ENCODE measurements at regions not wholly inside any gene's neighbourhood (a gene's known extent, or its start where the extent isn't known, plus 50 kb on each side); places are given as distances from the start of the nearest gene placed in this dataset.

DNA sequence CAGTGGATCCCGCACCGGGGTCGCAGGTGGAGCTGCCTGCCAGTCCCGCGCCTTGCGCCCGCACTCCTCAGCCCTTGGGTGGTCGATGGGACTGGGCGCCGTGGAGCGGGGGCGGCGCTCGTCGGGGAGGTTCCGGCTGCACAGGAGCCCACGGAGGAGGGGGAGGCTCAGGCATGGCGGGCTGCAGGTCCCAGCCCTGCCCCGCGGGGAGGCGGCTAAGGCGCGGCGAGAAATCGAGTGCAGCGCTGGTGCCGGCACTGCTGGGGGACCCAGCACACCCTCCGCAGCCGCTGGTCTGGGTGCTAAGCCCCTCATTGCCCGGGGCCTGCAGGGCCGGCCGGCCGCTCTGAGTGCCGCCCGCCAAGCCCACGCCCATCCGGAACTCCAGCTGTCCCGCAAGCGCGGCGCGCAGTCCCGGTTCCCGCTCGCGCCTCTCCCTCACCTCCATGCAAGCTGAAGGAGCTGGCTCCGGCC is 120.6 kb upstream of the MEF2C start:
- no peak for DNase-seq

DNA sequence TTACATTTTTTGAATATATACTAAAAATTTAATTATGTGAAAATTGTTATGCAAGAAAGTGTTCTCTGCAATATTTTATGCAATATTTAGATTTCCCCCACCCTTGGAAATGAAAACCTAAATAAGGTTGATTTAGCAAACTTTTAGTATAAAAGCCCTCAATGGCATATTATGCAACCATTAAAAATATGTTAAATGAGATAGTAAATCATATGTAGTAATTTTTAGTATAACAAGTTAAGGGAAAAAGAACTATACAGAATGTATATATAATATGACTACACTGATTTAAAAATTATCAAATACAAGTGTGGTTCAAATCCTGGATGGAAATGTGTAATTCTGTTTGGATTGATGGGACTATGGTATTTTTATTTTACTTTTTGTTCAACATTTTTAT is 116.9 kb upstream of the MEF2C start:
- no peak for DNase-seq

DNA sequence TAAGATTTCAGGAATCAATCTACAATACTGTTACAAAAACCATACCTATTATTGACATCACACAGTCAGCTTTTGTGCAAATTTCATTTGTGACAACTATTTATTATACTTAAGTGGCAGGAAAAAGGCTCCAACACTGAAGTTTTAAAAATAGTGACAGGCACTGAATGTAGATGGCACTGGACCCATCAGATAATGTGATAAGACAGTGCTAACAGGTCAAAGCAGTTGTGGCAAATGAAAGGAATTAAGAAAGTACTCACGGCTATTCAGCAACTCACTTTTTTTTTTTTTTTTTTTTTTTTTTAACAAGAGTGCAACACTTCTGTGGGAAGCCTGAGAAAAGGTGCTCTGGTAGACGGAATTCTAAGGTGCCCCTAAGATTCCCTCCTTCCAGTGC is 115.0 kb upstream of the MEF2C start:
- no peak for DNase-seq

DNA sequence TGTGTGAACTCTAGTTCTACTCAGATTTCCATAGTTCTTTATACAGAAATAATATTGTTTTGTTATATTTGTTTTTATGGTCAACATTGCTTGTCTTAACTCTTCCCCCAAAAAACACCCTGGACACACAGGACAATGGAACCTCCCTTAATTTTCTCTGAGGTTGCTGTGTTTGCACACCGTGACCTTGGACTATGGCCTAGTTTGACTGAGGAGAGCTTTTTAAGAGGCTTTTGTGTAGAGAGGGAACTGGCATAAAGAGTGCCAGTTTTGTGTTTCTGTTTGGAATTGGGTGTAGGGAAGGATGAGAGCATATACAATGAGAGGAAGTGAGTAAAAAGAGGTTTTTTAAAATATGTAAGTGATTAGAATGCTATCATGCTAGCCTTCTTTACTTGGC is 101.1 kb upstream of the MEF2C start:
- no peak for DNase-seq

DNA sequence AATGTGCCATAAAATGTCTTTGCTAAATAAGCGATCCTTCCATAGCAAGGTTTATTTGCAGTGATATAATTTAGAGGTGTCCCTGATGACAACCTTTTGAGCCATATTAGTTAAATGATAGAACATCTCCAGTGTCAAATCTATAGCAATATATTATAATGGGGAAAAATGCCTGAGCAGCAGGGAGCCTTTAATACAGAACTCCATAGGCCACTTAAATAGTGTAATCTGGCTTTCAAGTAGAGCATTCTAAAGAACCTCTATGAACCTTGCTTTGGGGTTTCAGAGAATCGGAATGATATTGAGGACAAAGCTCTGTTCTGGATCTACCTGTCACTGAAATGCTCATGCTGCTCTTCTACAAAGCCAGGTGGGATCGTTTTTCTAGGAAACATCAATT is 96.7 kb upstream of the MEF2C start:
- DNase-seq, result no peak

DNA sequence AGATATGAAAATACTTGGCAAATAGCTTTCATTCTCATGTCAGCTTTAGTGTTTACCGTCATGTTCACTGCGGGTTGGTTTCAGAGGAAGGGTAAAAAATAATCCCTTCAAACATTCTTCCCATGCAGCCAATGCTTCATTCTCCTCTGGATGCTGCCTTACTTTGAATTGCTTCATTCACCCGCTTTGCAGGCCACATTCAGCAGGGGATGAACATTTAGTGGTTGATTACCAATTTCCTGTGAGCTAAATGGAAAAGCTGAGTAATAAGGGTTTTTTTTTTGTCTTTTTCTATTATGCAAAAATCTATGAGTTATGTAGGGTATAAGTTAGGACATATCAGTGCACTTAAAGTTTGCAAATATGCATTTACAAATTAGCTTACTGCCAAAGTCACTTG is 96.3 kb upstream of the MEF2C start:
- no peak for DNase-seq

DNA sequence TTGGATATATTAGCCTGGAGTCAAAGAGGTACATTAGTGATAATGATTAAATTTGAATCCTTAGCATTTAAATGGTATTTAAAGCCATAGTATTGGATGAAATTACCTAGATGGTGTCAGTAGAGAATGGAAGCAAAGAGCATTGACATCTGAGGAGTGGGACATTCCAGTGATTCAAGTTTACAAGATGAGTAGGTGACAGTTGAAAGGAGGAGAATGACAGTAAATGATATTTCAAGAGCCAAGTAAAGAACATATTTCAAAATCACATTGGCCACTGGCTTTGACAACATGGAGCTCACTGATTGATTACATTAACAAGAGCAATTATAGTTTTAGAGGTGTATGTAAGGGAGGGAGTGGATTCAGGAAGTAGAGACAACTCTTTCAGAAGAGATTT is 93.9 kb upstream of the MEF2C start:
- no peak for DNase-seq

DNA sequence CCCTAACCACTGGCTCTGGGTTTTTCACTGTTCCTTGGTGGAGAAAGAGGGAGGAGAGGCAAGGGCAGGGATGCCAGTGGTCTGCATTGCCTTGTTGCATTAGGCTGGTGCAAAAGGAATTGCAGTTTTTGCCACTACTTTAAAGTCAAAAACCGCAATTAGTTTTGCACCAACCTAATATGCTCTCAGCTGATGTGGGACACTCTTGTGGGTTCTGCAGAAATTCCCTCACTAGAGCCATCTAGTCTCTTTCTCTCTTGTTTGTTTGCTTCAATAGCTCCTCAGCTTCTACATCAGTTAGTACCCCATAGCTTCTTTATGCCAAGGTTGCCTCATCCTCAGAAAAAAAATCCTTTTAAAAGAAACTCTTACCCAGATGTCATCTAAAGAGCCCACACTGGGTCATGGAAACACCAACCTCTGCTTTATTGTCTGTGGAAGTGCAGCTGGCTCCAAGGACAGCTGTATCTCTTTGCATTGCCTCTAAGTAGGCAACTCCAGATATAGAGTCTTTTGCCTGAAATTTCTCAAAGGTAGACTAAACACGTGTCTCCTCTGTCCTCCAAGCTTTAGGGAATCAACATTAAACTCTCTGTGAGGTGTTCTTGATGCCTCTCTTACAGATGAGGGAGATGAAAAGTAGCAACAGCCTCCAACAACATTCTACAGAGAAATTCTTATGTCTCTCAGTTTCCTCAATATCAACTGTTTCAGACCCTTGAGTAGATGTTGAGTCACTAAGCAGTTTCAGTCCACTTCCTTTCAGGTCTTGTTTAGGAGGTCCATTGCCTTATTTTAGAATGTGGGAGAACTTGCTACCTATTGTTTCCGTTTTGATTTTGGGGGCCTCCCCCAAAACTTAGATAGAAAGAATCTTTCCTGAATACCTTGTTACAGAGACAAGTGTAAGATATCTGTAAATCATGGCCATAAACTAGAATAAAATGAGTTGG is 84.9 kb upstream of the MEF2C start:
- no peak for DNase-seq

DNA sequence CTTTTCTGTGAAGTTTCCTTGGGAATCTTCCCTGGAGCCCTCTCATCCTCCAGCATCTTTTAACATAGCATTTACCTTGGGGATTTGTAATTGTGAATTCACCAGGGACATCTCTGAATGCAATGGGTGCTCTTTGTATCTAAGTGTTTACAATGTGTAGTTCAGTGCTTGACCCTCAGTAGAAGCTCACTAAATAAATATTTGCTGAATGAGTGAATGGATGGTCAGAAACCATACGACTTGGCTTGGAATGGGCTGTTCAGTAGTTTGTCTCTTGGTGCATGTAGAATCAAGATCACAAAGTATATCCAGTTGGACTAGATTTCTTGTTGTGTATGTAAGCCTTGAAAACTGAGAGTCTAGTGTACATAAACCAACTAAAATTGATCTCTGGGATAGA is 81.8 kb upstream of the MEF2C start:
- no peak for DNase-seq

DNA sequence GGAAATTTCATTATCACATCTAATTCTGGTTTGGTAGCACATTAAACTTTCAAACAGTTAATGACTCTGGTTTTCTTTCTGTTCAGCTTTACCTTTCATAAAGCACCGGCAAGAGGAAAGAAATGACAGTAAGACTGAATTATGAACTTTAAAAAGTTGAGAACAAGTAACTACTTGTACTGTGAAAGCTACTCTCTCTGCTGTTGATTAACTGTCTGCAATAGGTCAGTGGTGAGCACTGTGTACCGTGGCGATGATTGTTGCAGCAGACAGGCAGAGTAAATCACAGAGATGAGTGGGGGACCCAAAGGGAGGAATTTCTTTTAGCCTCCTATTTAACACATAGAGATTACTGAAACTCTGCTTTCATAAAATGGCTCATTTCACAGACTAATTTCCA is 74.0 kb upstream of the MEF2C start:
- DNase-seq, result no peak

DNA sequence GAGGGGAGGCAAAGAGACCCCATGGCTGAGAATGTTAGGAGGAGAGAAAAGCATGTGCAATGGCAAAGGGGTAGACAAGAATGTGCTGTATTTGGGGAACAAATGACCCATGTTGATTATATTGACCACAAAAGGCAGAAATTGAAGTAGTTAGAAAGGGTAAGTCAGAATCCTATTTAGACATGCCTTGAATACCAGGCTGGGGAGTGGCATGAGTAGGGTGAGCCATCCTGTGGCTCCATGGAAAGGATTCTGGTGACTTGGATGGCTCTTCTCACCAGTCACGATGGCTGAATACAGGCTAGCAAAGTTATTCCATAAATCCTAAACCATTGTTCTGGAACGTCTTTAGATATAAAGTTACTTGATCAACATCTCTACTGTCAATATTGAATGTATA is 73.4 kb upstream of the MEF2C start:
- no peak for DNase-seq

DNA sequence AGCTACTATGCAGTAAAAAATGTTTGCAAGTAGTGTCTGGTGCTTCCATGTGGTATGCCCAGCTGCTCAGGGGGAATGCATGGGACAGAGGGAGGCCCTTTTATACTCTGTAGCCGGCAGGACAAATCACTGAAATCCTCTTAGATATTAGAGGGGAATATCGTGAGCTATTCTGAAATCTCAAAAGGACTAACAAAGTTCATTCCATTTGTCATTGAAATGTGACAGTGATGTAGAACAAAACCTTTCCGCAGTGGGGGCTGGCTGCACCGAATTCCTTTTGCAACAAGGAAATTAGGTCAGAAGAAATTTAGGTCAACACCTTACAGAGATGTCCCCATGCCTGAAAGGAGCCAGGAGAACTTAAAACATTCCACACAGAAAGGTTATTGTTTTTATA is 72.4 kb upstream of the MEF2C start:
- peak in 1 of 56 donors; percentile 5 for DNase-seq

DNA sequence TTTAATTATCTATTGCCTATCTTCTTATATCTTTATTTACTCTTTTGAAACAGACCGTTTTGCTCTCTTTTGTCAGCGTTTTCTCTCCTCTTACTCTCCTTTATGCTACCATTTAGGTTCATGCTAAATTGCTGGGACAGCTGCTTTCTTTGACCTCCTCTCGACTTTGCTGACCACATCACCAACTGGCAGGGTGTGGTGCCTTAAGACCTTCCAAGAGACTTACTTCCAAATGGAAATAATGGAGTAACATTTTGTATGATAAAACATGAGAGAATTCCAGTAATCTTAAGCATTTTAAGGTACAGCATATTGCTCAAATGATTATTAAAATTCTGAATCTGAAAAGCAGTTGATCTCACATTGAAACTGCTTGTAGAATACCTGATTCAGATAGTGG is 71.5 kb upstream of the MEF2C start:
- no peak for DNase-seq

DNA sequence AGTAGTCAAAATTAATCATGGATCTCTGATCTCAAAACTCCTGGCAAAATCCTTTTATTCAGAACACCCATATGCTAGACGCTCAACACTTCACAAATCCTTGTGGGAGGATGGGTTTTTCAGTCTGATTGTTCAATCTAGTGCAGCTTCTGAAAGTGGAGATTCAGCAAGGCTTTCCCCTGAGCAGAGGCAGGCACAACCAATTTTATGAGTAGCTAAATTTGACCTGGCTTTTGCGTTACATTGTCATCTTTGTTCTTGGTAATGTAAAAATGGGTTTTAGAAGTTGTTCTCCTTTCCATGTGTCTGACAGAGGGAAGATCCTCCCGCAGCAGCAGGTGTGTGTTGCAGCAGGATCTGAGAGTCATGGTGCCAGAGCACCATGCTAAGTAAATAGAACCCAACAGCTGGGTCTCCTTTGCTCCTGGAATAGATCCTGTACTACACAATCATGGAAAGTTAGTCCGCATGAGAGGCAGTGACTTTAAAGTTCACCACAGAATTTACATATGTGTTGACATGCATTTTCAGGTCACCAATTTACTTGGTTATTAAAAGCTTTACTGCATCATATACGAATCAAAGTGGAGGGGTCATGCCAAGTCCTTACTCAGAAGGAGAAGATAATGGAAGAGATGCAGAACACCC is 70.1 kb upstream of the MEF2C start:
- no peak for DNase-seq

DNA sequence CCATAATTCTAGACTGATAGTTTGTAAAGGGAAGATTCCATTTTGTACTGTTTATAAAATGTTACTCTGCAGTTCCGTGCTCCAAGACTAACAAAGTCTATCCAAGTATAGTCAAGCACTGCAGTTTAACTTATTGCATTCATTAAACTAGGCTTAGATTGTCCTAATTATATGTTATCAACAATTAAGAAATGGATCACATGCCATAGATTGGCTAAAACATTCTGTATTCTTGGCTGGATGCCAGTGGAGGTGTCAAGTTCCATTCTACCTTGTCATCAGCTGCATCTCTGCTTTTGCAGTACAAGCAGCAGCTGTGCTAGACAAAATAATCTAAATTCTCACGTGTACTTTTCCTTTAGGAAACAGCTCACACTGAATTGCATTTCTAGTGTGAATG is 69.4 kb upstream of the MEF2C start:
- DNase-seq, result no peak

DNA sequence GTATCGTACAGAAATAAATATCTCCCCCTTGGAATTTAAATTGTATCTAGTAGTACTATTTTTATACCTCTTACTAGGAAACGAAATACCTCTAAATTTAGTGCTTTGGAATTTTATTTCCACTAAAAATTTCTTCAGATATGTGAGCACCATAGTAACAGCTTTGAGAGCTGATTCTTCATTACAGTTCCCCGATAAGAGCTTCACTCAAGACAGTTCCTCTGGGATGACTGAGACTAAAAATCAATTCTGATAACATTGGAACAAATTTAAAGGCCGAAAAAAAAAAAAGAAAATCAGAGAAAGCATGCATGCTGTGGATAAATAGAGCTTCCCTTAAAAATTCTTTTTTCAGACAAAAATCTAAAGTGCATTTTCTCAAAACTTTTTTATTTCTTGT is 68.5 kb upstream of the MEF2C start:
- no peak for DNase-seq

DNA sequence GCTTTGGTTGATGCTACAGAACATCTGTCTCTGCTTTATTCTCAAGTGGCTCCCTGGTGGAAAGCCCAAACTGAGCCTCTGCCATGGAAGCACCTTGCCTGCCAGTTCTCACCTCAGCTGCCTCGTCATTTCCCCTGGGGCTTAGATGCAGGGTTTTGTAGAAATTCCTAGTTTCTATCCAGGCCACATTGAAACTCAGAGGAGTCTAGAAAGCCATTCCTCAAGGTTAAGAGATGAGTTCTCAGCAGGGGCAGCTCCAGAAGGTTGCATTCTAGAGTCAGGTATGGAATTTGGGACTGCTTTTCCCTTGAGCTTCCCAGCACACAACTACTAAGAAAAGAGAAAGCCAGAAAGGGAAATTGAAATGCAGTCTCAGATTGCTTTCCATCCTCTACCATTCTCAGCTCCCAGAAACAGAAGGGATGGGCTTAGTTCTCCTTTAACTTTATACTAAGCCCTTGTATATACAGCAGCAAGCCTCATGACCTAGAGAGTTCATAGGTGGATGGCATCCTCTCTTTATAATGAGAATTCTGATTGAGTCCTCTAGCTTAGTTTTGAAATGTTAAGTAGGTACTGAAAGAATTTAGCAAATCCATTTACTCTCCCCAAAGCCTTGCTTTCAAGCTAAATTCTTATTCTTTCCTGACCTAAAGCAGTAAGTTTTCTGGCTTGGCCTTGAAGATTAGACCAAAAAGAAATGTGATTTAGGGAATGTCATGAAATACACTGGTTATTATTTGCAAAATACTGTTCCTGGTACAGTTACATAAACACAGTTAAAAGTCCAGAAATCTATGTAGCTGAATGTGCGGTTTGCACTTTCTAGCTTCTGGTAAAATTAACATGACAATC is 66.0 kb upstream of the MEF2C start:
- no peak for DNase-seq

DNA sequence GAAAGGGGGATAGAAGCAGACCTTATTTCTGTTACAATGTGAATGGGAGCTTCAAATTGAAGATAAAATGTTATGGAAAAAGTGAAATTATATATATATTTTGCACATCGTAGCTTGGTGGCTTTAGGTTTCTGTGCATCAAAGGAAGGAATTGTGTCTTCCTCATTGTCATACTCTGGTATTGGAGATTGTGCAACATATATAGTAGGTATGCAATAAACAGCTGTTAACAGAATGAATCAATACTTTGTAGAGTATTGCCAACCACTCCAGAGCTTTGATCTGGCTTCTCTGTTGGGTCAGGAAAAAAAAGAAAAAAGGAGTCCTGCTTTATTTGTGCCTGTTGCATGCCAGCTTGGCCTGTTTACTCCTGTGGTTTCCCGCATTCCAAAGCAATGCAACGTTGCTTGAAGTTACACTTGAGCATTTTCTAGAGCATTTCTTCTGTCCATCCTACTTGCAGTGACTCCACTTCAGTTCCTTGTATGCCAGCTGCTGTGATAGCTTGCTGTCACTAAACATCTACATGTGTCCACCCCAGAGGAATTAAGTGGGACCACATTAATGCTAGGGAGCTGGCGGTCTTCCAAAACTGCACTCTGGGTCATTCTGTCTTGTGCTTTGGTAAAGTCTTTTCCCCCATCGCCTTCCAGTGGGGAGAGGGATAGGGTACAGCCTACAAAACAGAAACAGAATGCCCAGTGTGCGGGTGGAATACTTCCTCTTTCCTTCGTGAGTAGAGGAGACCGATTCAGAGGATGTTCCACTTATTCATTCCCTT is 62.0 kb upstream of the MEF2C start:
- peak in 3 of 56 donors; percentile 2 to 24 (median 10) for DNase-seq

DNA sequence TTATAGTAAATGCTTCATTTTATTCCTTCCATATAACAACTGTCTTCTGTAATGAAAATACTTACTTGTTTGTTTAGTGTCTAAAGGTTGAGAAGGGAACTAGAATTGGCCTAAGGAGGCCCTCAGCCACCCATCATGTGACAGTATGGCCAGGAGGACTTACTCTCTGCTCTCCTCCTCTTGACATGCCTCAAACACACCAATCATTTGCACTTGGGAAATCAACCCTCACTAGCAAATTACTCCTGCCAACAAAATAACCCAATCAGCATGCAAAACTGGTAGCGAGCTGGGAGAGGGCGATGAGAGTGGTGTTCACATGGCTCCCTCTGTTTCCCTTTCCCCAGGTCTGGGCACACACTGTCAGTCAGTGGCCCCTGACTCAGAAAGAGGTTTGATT is 58.6 kb upstream of the MEF2C start:
- peak in 7 of 56 donors; percentile 1 to 22 (median 6) for DNase-seq

DNA sequence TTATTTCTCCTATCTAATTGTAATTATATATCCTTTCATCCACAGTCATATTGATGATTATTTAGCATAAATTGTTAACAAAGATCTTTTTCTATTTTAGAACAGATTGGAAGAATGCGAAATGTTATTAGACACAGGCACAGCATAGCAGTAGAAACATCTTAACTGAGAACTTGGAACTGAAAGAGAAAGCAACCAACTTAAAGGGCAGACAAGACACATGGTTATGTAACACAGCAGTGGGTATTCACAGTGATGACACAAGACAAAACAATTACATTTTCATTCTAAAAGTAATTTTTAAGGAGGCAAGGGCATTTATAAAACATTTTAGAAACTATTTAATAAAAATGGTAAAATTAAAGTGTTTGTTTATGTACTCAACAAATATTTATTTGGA is 57.7 kb upstream of the MEF2C start:
- DNase-seq, result no peak

DNA sequence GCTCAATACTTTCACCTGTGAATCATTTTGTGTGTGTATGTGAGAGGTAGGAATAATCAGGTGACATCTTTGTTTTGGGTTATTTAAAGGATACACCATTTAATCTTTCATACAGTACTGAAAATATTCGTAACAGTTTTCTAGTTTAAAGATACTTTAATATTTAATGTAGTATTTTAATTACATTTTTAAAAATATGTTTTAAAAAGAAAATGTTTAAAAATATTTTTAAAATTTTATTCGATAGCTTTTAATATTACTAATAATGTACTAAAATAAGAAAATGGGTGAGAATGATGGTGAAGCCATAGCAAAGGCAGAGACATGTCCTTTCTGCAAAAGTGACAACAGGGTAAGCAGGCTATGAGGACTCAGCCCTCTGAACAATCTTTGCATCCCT is 56.3 kb upstream of the MEF2C start:
- no peak for DNase-seq

Measured in nucleus accumbens (tissue), 56 donors.